ENCODE measurements at regions not wholly inside any gene's neighbourhood (a gene's known extent, or its start where the extent isn't known, plus 50 kb on each side); places are given as distances from the start of the nearest gene placed in this dataset.

GRCh38 chr14:97276573-97276972 lies 479.4 kb downstream of the VRK1 start:
- no peak overlapping the region for H2BK15ac ChIP-seq (ENCODE audit: low read depth, low read length)
- no peak overlapping the region for H3K18ac ChIP-seq (ENCODE audit: low read depth, low read length)
- ChIA-PET CTCF (no interaction called here), POLR2A (ENCODE audit: unreplicated experiment) (no interaction called here)
- no peak for ATAC-seq (ENCODE audit: low read depth)
- H2BK120ac ChIP-seq (ENCODE audit: low read depth, low read length), result no peak overlapping the region
- H3K4me3 ChIP-seq (ENCODE audit: insufficient read depth, low read depth, low read length), result no peak overlapping the region
- H3K4ac ChIP-seq (ENCODE audit: low read depth, low read length), result no peak overlapping the region
- no peak overlapping the region for H2AK9ac ChIP-seq (replicated peaks; ENCODE audit: low read depth, low read length, poor library complexity)
- no CpG with 5 or more reads among the region's 4 CpGs for WGBS, 2 experiments (ENCODE audit: extremely low coverage in 2 of 2, insufficient read length in 1 of 2)
- H3K4me1 ChIP-seq (ENCODE audit: control insufficient read depth, insufficient read depth, low read length), result no peaks in the 10 kb centered on the region
- H3K9ac ChIP-seq (ENCODE audit: low read depth, low read length), result no peak overlapping the region
- no peaks in the 10 kb centered on the region for H3K79me1 ChIP-seq (ENCODE audit: low read depth in 1 of 2, low read length in 2 of 2)
- H4K91ac ChIP-seq (ENCODE audit: insufficient read depth, low read depth, low read length), result no peak overlapping the region
- in situ Hi-C loops (cut with MboI; ENCODE audit: low sequenced_read_pairs) (no loop called here), dilution Hi-C loops (cut with HindIII; ENCODE audit: low sequenced_read_pairs, unreplicated experiment) (no loop called here), intact Hi-C loops (cut with micrococcal nuclease) (no loop called here)
- H3K27me3 ChIP-seq (ENCODE audit: control insufficient read depth, insufficient read depth, low read length), result no peaks in the 10 kb centered on the region
- H2AFZ ChIP-seq (replicated peaks; ENCODE audit: low read length, poor library complexity), result no peak overlapping the region
- H3K23ac ChIP-seq (ENCODE audit: low read depth, low read length), result no peak overlapping the region
- no peak overlapping the region for H3K14ac ChIP-seq (replicated peaks; ENCODE audit: low read depth, low read length)
- no peak for TF ChIP-seq BHLHE40 (IDR thresholded peaks at IDR 0.05; ENCODE audit: low read depth, low read length)
- no peak for TF ChIP-seq MAZ (IDR thresholded peaks at IDR 0.05; ENCODE audit: borderline replicate concordance, low read depth, low read length)
- no peak for TF ChIP-seq USF2 (IDR thresholded peaks at IDR 0.05; ENCODE audit: low read depth, low read length)
- no peak for TF ChIP-seq ELK1 (IDR thresholded peaks at IDR 0.05; ENCODE audit: borderline replicate concordance, low read depth, low read length)
- no peak for TF ChIP-seq CTCF (conservative IDR thresholded peaks at IDR 0.05; ENCODE audit: low read depth, low read length)
- no peak for TF ChIP-seq RAD21 (IDR thresholded peaks at IDR 0.05; ENCODE audit: low read length)
- no peak for TF ChIP-seq MAFK (IDR thresholded peaks at IDR 0.05; ENCODE audit: low read depth, low read length)
- TF ChIP-seq POLR2A (IDR thresholded peaks at IDR 0.05; ENCODE audit: low read depth, low read length), result no peak
- TF ChIP-seq SMC3 (IDR thresholded peaks at IDR 0.05; ENCODE audit: low read depth, low read length), result no peak
- TF ChIP-seq NFE2L2 (IDR thresholded peaks at IDR 0.05; ENCODE audit: low read depth, low read length), result no peak
- TF ChIP-seq FOS (IDR thresholded peaks at IDR 0.05; ENCODE audit: low read depth, low read length), result no peak
- TF ChIP-seq MXI1 (IDR thresholded peaks at IDR 0.05; ENCODE audit: borderline replicate concordance, low read depth, low read length), result no peak
- BruUV-seq (replicated peaks), result no TSS peak
- H3K36me3 ChIP-seq (ENCODE audit: control insufficient read depth, insufficient read depth, low read length), result no peaks in the 10 kb centered on the region
- no peak overlapping the region for H3K56ac ChIP-seq (ENCODE audit: extremely low read depth, insufficient read depth, low read length)
- H3K9me1 ChIP-seq (ENCODE audit: insufficient read depth, low read length), result no peaks in the 10 kb centered on the region
- no peak overlapping the region for H3K4me2 ChIP-seq (ENCODE audit: low read depth, low read length)
- no peak for DNase-seq
- H2BK20ac ChIP-seq (ENCODE audit: low read depth, low read length), result no peak overlapping the region
- H3K9me3 ChIP-seq (ENCODE audit: control insufficient read depth, insufficient read depth, low read length), result peaks cover 40% of the 10 kb centered on the region
- H3K27ac ChIP-seq (ENCODE audit: insufficient read depth, low read length), result no peak overlapping the region
- no peak overlapping the region for H4K8ac ChIP-seq (ENCODE audit: low read depth in 2 of 2, low read length in 2 of 2)
- H4K20me1 ChIP-seq (ENCODE audit: insufficient read depth, low read length), result no peaks in the 10 kb centered on the region
- no peak overlapping the region for H2BK5ac ChIP-seq (ENCODE audit: low read depth, low read length, poor library complexity, severe bottlenecking)
- no peak overlapping the region for H4K5ac ChIP-seq (ENCODE audit: low read depth, low read length)
- no peak overlapping the region for H2AK5ac ChIP-seq (ENCODE audit: low read depth, low read length)

All from IMR-90 (cell line).